ENCODE measurements at regions not wholly inside any gene's neighbourhood (a gene's known extent, or its start where the extent isn't known, plus 50 kb on each side); places are given as distances from the start of the nearest gene placed in this dataset.

DNA sequence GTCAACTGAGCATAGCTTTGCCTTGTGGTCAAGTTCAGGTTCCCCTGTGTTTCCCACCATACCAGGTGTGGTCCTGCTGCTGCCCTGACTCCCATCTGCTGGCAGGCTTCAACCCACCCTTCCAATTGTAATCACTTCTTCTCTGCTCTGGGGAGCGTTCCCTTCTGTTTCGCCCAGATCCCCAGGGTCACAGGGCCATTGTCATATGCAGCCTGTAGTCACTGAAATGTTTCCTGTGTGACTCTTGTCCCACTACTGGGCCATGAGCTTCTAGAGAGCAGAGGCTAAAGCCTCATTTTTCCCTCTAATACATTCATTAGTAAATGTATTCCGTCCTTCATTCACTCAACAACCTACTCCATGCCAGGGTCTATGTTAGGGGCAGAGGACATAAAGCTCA lies 75.0 kb upstream of the LAPTM4A start:
- H3K4me1 ChIP-seq, result no peaks in the 10 kb centered on the region
- TF ChIP-seq POLR2A (IDR thresholded peaks at IDR 0.05) (no peak), CTCF (IDR thresholded peaks at IDR 0.05) (no peak), POLR2AphosphoS5 (IDR thresholded peaks at IDR 0.05) (no peak)
- H3K4me3 ChIP-seq, result no peak overlapping the region
- no peaks in the 10 kb centered on the region for H3K36me3 ChIP-seq
- intact Hi-C loops (cut with DNase I; ENCODE audit: low total_unique reads), result no loop called here
- peak overlapping the region in 1 of 2 donors; percentile 49 for H3K27ac ChIP-seq
- no peak for DNase-seq (ENCODE audit: low spot score in 2 of 2)
- H3K9me3 ChIP-seq, result no peaks in the 10 kb centered on the region
- H3K27me3 ChIP-seq, result no peaks in the 10 kb centered on the region

DNA sequence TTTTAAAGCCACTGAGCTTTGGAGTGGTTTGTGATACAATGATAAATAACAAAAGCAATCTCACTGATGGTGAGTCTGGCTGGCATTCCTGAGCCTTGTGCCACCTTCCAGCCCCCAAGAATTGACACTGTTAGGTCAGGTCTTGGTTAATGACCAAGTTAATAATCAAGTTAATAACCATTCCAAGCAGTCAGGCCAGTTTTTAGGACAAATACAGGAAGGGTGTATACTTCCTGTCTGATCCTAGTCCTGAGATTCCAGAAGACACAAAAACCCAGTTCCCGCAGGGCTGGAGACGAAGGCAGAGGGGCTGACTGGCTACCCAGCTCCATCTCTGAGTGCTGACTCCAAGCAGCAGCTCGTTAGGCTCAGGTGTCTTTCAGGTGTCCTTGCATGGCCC lies 74.6 kb upstream of the LAPTM4A start:
- intact Hi-C loops (cut with DNase I; ENCODE audit: low total_unique reads), result no loop called here

DNA sequence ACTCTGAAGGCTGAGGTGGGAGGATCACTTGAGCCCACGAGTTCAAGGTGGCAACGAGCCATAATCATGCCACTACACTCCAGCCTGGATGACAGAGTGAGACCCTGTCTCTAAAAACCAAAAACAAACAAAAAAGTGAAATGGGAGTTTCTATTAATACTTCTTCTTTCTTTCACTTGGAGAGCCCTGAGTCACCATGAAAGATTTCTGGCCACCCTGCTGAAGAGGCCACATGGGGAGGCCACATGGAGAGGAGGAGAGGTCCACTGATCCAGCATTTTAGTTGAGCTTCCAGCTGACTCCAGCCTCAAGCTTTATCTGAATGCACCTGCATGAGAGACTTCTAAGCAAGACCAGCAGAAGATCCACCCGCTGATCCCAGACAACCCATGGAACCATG lies 74.2 kb upstream of the LAPTM4A start:
- Histone ChIP-seq H3K27me3 (no peaks in the 10 kb centered on the region), H3K4me3 (no peak overlapping the region), H3K36me3 (no peaks in the 10 kb centered on the region), H3K27ac (no peak overlapping the region), H3K4me1 (no peaks in the 10 kb centered on the region), H3K9me3 (no peaks in the 10 kb centered on the region)
- no peak for TF ChIP-seq POLR2AphosphoS5 (IDR thresholded peaks at IDR 0.05)
- no peak for DNase-seq (ENCODE audit: low spot score in 2 of 2)
- intact Hi-C loops (cut with DNase I; ENCODE audit: low total_unique reads), result no loop called here

More for the DNA sequence above, 74.6 kb upstream of the LAPTM4A start:
- Histone ChIP-seq H3K36me3 (no peaks in the 10 kb centered on the region), H3K27ac (peak overlapping the region in 1 of 2 donors; percentile 49), H3K27me3 (no peaks in the 10 kb centered on the region), H3K4me3 (no peak overlapping the region), H3K9me3 (no peaks in the 10 kb centered on the region), H3K4me1 (no peaks in the 10 kb centered on the region)
- DNase-seq (ENCODE audit: low spot score in 2 of 2), result no peak
- TF ChIP-seq POLR2A (IDR thresholded peaks at IDR 0.05) (no peak), CTCF (IDR thresholded peaks at IDR 0.05) (no peak), POLR2AphosphoS5 (IDR thresholded peaks at IDR 0.05) (no peak)

GRCh38 chr2:20125164-20125563 lies 73.7 kb upstream of the LAPTM4A start:
- no peaks in the 10 kb centered on the region for H3K4me1 ChIP-seq
- H3K4me3 ChIP-seq, result no peak overlapping the region
- TF ChIP-seq POLR2A (IDR thresholded peaks at IDR 0.05) (no peak), POLR2AphosphoS5 (IDR thresholded peaks at IDR 0.05) (no peak), CTCF (IDR thresholded peaks at IDR 0.05) (no peak)
- no peak overlapping the region for H3K27ac ChIP-seq
- intact Hi-C loops (cut with DNase I; ENCODE audit: low total_unique reads), result no loop called here
- H3K27me3 ChIP-seq, result no peaks in the 10 kb centered on the region
- no peak for DNase-seq (ENCODE audit: low spot score in 2 of 2)
- no peaks in the 10 kb centered on the region for H3K36me3 ChIP-seq
- no peaks in the 10 kb centered on the region for H3K9me3 ChIP-seq

GRCh38 chr2:20123871-20124594 lies 72.6 kb upstream of the LAPTM4A start:
- Histone ChIP-seq H3K4me1 (no peaks in the 10 kb centered on the region), H3K9me3 (no peaks in the 10 kb centered on the region), H3K27me3 (no peaks in the 10 kb centered on the region), H3K36me3 (no peaks in the 10 kb centered on the region), H3K27ac (no peak overlapping the region), H3K4me3 (no peak overlapping the region)
- DNase-seq (ENCODE audit: low spot score in 2 of 2), result no peak
- TF ChIP-seq POLR2A (IDR thresholded peaks at IDR 0.05) (no peak), POLR2AphosphoS5 (IDR thresholded peaks at IDR 0.05) (no peak), CTCF (IDR thresholded peaks at IDR 0.05) (no peak)
- intact Hi-C loops (cut with DNase I; ENCODE audit: low total_unique reads), result no loop called here

Measured in breast epithelium (tissue), 4 donors.